SK-N-SH (cell line): ENCODE measurements at regions not wholly inside any gene's neighbourhood (a gene's known extent, or its start where the extent isn't known, plus 50 kb on each side); places are given as distances from the start of the nearest gene placed in this dataset.

Experiments
- CTCF ChIA-PET: fragments of 300-600, 350-600 bp; formaldehyde crosslinking; extraction: SDS; loops from one replicate; lab custom pipeline; 2021; lab: Yijun Ruan, JAX
- POLR2A ChIA-PET: fragments of 350-600 bp; sonication (Branson Sonifier 250); formaldehyde crosslinking; extraction: SDS; loops from one replicate; lab custom pipeline; 2020; ENCODE audit warnings: antibody characterized with exemption, inconsistent platforms; lab: Yijun Ruan, JAX
- DNase-seq: peaks from one replicate; pipeline ENCODE4 v3.0.0; 2012
- H2AFZ ChIP-seq: fragments of 200-600 bp; sonication (generic); 2 replicates; pipeline ENCODE4 v1.8.1; 2016; ENCODE audit warnings: antibody characterized with exemption, mild to moderate bottlenecking, low read depth
- H3F3A ChIP-seq: fragments of 200-600 bp; sonication (generic); replicated peaks from 2 replicates; pipeline ENCODE3; 2016; ENCODE audit warnings: antibody characterized with exemption, mild to moderate bottlenecking; ENCODE audit not compliant: insufficient read depth
- H3K27ac ChIP-seq, 2 experiments: fragments of 200-500 bp in 1 of 2; fragments of 200-600 bp in 1 of 2; sonication (Bioruptor generic) in 1 of 2; sonication (generic), shearing (Covaris generic) in 1 of 2; 2 replicates each; pipeline versions ENCODE4 v1.5.1 to v1.6.1; 2014 to 2016; ENCODE audit warnings: low read depth in 2 of 2, inconsistent platforms in 1 of 2, low read length in 1 of 2, mild to moderate bottlenecking in 1 of 2, mixed read lengths in 1 of 2
- H3K27me3 ChIP-seq: fragments of 200-600 bp; sonication (generic), shearing (Covaris generic); 2 replicates; pipeline ENCODE4 v1.6.1; 2016; ENCODE audit warnings: mixed run types; ENCODE audit not compliant: insufficient read depth
- H3K36me3 ChIP-seq, 2 experiments: fragments of 200-500 bp in 1 of 2; fragments of 200-600 bp in 1 of 2; sonication (Bioruptor generic) in 1 of 2; sonication (generic) in 1 of 2; replicated peaks in 1 of 2; 2 replicates each; pipeline versions ENCODE3 to v1.5.1; 2014 to 2016; ENCODE audit warnings: low read length in 1 of 2, mild to moderate bottlenecking in 1 of 2; ENCODE audit not compliant: insufficient read depth in 2 of 2, control insufficient read depth in 1 of 2
- H3K4me1 ChIP-seq, 2 experiments: fragments of 200-500 bp in 1 of 2; fragments of 200-600 bp in 1 of 2; sonication (Bioruptor generic) in 1 of 2; sonication (generic), shearing (Covaris generic) in 1 of 2; 2 replicates each; pipeline versions ENCODE4 v1.5.1 to v1.6.1; 2014 to 2016; ENCODE audit warnings: low read depth in 1 of 2, low read length in 1 of 2, mixed run types in 1 of 2; ENCODE audit not compliant: insufficient read depth in 2 of 2, control insufficient read depth in 1 of 2
- H3K4me2 ChIP-seq: fragments of 200-600 bp; sonication (generic), shearing (Covaris generic); 2 replicates; pipeline ENCODE4 v1.6.1; 2017; ENCODE audit warnings: mixed run types
- H3K4me3 ChIP-seq, 2 experiments: fragments of 200-500 bp in 1 of 2; fragments of 200-600 bp in 1 of 2; sonication (Bioruptor generic) in 1 of 2; sonication (generic), shearing (Covaris generic) in 1 of 2; 2 replicates each; pipeline versions ENCODE4 v1.5.1 to v1.8.1; 2014 to 2016; ENCODE audit warnings: low read depth in 2 of 2, inconsistent platforms in 1 of 2, low read length in 1 of 2, mild to moderate bottlenecking in 1 of 2, mixed read lengths in 1 of 2, moderate library complexity in 1 of 2
- H3K79me2 ChIP-seq: fragments of 200-600 bp; sonication (generic); 2 replicates; pipeline ENCODE4 v1.8.1; 2017; ENCODE audit warnings: mild to moderate bottlenecking; ENCODE audit not compliant: insufficient read depth
- H3K9ac ChIP-seq: fragments of 200-600 bp; sonication (generic); 2 replicates; pipeline ENCODE4 v1.6.1; 2017; ENCODE audit warnings: mixed run types
- H3K9me2 ChIP-seq: fragments of 200-600 bp; sonication (generic); 2 replicates; pipeline ENCODE4 v1.6.1; 2017; ENCODE audit warnings: mixed run types
- H3K9me3 ChIP-seq: fragments of 200-600 bp; sonication (generic); 2 replicates; pipeline ENCODE4 v1.6.1; 2017; ENCODE audit warnings: mixed run types, mild to moderate bottlenecking, moderate library complexity
- H4K20me1 ChIP-seq: fragments of 200-600 bp; sonication (generic); 2 replicates; pipeline ENCODE4 v1.6.1; 2017; ENCODE audit warnings: mild to moderate bottlenecking, mixed run types; ENCODE audit not compliant: insufficient read depth
- CTCF ChIP-seq: fragments of 200-600 bp; sonication (generic); IDR thresholded peaks from 2 replicates; pipeline ENCODE4 v1.6.1; 2017; ENCODE audit warnings: antibody characterized with exemption, mild to moderate bottlenecking, moderate library complexity
- EZH2phosphoT487 ChIP-seq: fragments of 200-600 bp; sonication (generic); IDR thresholded peaks from 2 replicates; pipeline ENCODE4 v1.6.1; 2017; ENCODE audit warnings: low read depth, mixed run types, mild to moderate bottlenecking, antibody characterized with exemption, moderate library complexity, borderline replicate concordance
- GABPA ChIP-seq: IDR thresholded peaks from 2 replicates; pipeline ENCODE4 v1.4.0; 2012; ENCODE audit warnings: low read depth, mild to moderate bottlenecking
- GATA2 ChIP-seq: sonication (generic); formaldehyde crosslinking; IDR thresholded peaks from 2 replicates; pipeline ENCODE4 v1.5.0; 2020; ENCODE audit warnings: mild to moderate bottlenecking, missing genetic modification reagents
- IRF3 ChIP-seq: fragments of 150-350 bp; IDR thresholded peaks from 2 replicates; pipeline ENCODE4 v1.6.1; 2016; ENCODE audit warnings: mild to moderate bottlenecking, low read depth, low read length
- JUND ChIP-seq: IDR thresholded peaks from 2 replicates; pipeline ENCODE4 v1.4.0; 2012
- MAX ChIP-seq: IDR thresholded peaks from 2 replicates; pipeline ENCODE4 v1.4.0; 2012; ENCODE audit warnings: low read depth
- MEF2A ChIP-seq: IDR thresholded peaks from 2 replicates; pipeline ENCODE4 v1.4.0; 2012; ENCODE audit warnings: low read depth, borderline replicate concordance
- NFIC ChIP-seq: IDR thresholded peaks from 2 replicates; pipeline ENCODE4 v1.4.0; 2012; ENCODE audit warnings: borderline replicate concordance
- NRF1 ChIP-seq: IDR thresholded peaks from 2 replicates; pipeline ENCODE4 v1.6.1; 2012; ENCODE audit warnings: low read depth, mild to moderate bottlenecking, low read length
- PBX3 ChIP-seq: IDR thresholded peaks from 2 replicates; pipeline ENCODE4; 2012
- RFX5 ChIP-seq: IDR thresholded peaks from 2 replicates; pipeline ENCODE4 v1.6.1; 2012; ENCODE audit warnings: mild to moderate bottlenecking, improper control_type of control experiment, low read length
- SMC3 ChIP-seq: IDR thresholded peaks from 2 replicates; pipeline ENCODE4 v1.6.1; 2012; ENCODE audit warnings: low read depth, low read length, improper control_type of control experiment
- TCF12 ChIP-seq: IDR thresholded peaks from 2 replicates; pipeline ENCODE4 v1.4.0; 2012
- ZBTB33 ChIP-seq: IDR thresholded peaks from 2 replicates; pipeline ENCODE4 v1.4.0; 2012; ENCODE audit warnings: low read depth, borderline replicate concordance
- TF ChIP-seq, protein P1 (sequence below): IDR thresholded peaks from 2 replicates; pipeline ENCODE4 v1.4.0; 2012; ENCODE audit warnings: low read depth, borderline replicate concordance

DNA sequence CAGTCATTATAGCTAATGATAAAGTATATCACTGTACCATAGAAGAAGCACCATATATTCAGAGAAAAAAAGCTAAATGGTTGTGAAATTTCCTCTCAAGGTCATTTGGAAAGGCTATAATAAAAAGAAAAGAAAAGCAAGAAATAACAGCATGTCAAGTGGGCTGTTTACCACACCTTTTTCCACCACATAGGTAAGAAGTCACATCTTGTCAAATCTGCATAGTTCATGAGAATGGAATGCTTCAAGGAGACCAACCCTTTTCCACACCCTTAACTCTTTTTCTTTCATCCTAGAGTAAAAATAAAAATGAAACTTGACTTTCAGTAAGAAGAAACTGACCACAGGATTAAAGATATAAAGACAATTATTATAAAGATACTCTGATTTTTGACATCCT lies 91.2 kb downstream of the ATP6V1G3 start:
- CTCF ChIA-PET: no interaction called here
- H3K9ac ChIP-seq: no peak overlapping the region
- no peak overlapping the region for H3K27ac ChIP-seq

More for the DNA sequence above, 91.2 kb downstream of the ATP6V1G3 start:
- TF ChIP-seq IRF3 (no peak), MAX (no peak), JUND (no peak), GATA2 (CRISPR knock-in tag) (no peak), ZBTB33 (no peak), CTCF (no peak), PBX3 (no peak), NFIC (no peak), TCF12 (no peak), SMC3 (no peak), EZH2phosphoT487 (no peak), MEF2A (no peak), NRF1 (no peak), GABPA (no peak), RFX5 (no peak)
- TF ChIP-seq, protein P1, sequence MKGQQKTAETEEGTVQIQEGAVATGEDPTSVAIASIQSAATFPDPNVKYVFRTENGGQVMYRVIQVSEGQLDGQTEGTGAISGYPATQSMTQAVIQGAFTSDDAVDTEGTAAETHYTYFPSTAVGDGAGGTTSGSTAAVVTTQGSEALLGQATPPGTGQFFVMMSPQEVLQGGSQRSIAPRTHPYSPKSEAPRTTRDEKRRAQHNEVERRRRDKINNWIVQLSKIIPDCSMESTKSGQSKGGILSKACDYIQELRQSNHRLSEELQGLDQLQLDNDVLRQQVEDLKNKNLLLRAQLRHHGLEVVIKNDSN: no peak
- no peaks in the 10 kb centered on the region for H3K79me2 ChIP-seq
- POLR2A ChIA-PET: no interaction called here
- H3K4me2 ChIP-seq: no peak overlapping the region
- no peaks in the 10 kb centered on the region for H3K36me3 ChIP-seq
- DNase-seq: no peak
- H3K4me3 ChIP-seq: no peak overlapping the region
- peaks cover 2% of the 10 kb centered on the region for H3F3A ChIP-seq
- no peaks in the 10 kb centered on the region for H3K27me3 ChIP-seq
- H2AFZ ChIP-seq: no peak overlapping the region
- no peaks in the 10 kb centered on the region for H3K9me3 ChIP-seq
- H3K9me2 ChIP-seq: no peaks in the 10 kb centered on the region
- H4K20me1 ChIP-seq: no peaks in the 10 kb centered on the region
- H3K4me1 ChIP-seq: peaks cover 0 to 5% of the 10 kb centered on the region in 2 experiments; a peak in 1 of 4 replicates
